Activated CD4-positive, alpha-beta T cell treated with anti-CD3 and anti-CD28 coated beads, Interleukin-2, Interleukin-6, amounts not matched to agents 100 ng/mL and 50 ng/mL, durations not matched to agents 16 hours and 8 hours (primary cell): ENCODE measurements at regions not wholly inside any gene's neighbourhood (a gene's known extent, or its start where the extent isn't known, plus 50 kb on each side); places are given as distances from the start of the nearest gene placed in this dataset.

Source experiments
- DNase-seq: peaks from one replicate; pipeline ENCODE4 v3.0.0-alpha.2; 2020

DNA sequence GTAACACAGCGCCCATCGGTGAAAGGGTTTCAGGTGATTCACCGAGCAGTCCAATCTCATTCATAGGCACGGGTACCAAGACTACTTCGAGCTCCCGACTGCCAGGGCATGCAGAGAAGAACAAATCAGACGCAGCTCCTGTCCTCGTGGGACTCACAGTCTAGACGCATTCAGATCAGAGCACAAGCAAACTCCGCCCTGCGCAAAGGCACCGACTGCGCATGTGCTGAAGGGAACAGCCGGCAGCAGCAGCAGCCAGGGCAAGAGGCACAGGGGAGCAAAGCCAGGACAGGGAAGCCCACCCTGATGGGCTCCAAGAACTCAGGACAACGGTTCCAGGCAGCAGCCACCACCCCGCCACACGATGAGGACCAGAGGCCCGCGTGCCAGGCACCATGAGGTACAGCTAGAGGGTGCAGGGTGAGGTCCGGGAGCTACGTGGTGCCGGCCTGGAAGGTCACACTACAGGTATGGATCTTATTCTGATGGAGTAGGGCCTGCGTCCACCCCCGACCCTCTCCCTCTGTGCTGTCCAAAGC lies 315.7 kb downstream of the FOXL1 start:
- no peak for DNase-seq

DNA sequence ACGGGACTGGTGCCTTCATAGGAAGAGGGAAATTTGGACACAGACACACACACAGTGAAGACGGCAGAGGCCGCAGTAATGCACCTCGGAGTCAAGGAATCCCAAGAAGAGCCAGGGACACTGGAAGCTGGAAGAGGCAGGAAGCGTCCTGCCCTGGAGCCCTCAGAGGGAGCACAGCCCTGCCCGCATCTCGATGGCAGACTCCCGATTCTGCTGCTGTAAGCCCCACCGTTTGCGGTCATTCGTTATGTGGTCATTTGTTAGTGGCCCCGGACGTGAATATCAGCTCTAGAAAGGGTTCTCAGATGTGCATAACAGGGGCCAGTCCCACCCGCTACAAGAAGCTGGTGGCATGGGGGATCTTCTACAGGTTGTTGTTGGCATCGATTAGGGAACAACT lies 316.6 kb downstream of the FOXL1 start:
- DNase-seq = no peak

DNA sequence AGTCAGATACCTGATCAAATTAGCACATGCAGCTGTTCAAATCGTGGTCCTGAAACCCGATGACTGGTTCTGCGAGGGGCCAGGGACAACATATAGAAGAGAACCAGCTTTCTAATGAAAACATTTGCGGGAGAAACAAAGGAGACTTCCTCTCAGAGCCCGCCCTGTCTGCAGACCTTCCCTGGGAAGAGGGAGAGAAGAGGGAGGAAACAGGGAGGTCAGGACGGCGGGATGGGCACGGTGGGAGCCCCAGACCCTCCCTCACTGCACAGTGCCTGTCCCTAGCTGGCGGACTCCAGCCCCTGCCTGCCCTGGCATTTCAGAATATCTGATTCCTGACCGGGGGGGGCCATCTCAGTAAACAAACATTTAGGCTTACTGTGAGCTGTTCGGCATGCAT lies 317.3 kb downstream of the FOXL1 start:
- DNase-seq = no peak

DNA sequence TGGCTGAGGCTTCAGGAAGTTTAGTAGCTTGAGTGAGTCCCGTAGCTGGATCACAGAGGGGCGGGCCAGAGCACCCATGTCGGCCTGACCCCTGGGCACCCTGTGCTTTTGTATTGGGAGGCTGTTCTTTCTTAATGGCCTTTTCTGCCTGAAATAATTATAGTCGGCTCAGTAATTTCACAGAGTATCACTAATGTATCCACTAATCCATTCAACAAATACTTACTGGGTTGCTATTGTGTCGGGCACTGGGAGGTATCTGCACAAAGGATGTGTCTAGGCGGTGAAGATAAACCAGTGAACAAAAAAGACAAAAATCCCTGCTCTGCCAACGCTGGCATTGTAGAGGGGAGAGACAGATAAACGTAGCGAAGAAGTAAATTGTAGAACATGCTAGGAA lies 318.6 kb downstream of the FOXL1 start:
- DNase-seq = no peak

DNA sequence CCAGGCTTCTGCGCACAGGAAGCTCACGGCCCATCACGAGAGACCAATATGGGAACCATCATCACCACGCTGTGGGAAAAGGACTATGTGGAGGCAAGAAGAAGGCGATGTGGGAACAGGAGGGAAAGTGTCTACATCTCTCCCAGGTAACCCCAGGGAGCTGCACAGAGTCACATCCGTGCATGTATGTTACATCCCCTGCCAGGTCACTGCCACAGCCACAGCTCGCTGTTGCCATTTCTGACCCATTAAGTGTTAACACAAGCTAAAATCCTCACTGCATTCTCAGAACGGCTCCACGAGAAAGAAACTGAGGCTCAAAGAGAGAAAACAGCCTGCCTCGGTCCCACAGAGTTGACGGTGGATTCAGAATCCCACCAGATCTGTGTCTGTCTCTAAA lies 319.1 kb downstream of the FOXL1 start:
- no peak for DNase-seq

DNA sequence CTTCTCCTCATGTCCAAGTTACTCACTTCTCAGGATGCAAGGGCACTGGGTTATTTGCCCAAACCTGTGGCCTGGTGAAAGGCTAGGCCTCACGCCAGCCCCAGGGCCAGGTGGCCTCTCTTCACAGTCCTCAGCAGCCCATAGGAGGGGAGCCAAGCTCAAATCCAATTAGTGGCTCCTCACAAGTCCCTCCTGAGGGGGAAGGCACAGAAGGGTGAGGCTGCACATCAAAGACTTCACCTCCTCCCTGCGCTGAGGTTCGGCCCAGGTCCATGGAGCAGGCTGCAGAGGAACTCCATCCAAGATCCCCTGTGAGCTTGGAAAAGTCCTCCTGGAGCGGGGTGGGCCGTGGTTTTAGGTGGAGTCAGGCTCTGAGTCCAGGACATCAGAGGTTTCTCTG lies 320.0 kb downstream of the FOXL1 start:
- no peak for DNase-seq

DNA sequence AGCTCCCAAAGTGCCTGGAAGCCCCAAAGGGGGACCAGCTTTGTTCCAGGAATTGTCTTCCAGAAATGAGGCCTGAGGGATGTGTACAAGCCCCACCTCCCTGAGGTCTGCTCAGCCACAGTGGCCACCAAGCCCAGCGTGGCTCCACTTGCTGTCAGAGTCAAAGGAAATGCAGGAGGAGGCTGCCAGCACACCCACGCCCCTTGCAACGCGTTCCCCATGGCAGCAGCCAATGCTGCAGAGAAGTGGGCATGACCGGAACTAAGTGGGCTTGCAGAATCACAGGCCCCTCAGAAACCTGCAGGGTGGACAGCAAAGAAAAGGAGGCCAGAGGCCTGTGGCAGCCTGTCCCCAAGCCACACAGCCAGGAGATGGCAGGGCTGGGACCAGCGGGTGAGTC lies 320.8 kb downstream of the FOXL1 start:
- no peak for DNase-seq

DNA sequence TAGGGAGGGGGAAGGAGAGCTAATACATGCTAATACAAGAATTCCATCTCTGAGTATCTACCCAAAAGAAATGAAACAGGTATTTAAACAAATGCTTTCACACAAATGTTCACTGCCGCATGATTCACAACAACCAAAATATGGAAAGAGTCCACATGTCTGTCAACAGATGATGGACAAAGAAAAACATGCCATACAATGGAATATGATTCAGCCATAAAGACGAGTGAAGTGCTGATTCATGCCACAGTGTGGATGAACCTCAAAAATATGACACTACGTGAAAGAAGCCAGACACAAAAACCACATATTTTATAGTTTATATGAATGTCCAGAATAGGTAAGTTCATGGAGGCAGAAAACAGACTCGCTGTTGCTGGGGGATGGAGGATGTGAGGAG lies 321.4 kb downstream of the FOXL1 start:
- DNase-seq = no peak

DNA sequence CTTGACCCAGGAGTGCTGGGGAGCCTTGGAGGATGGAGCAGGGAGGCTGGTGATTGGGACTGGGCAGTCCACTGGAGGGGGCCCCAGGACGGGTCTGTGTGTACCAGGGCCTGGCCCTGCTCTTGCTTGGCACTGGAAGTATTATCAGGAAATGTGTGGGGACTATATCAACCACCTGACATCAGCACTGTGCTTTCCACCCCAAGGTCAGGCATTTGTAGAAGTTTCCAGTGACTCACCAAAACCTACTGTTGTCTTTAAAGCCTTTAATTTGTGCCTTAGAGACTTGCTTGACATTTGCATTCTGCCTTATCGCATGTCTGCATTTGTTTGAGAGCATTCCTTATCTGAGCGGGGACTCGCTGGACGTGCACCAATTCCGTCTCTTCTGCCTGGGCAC lies 323.1 kb downstream of the FOXL1 start:
- DNase-seq = no peak

DNA sequence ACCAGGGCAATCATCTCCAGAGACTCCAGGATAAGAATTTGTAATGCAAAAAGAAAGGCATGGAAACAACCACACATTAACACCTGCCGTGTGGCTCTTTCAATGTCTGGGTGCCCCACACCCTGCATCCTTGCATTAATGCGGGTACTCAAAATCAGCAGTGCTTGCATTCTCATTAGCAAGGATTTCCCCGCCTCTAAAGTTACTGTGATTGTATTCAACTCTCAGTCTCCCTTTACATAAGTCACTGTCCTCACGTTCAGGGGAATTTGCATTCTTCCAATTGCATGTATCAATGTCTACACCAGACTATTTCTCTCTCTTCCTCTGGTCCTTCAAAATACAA lies 324.3 kb downstream of the FOXL1 start:
- DNase-seq = no peak

DNA sequence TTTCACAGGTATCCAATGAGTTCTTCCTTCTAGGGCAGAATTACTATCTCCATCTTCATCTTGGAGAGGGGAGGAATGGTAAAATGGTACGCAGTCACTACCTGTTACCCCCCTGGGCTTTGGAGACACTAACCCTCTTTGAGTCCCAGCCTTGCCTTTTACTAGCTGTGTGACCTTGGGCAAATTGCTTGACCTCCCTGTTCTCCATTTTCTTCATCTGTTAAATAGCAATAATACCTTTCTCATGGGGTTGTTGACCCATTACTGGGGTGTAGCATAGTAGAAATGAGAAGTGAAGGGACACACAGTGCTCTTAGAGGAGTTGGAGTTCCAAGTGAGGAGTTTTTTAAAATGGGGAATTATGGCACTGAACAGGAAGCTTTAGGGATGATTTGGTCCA lies 324.7 kb downstream of the FOXL1 start:
- DNase-seq = no peak

DNA sequence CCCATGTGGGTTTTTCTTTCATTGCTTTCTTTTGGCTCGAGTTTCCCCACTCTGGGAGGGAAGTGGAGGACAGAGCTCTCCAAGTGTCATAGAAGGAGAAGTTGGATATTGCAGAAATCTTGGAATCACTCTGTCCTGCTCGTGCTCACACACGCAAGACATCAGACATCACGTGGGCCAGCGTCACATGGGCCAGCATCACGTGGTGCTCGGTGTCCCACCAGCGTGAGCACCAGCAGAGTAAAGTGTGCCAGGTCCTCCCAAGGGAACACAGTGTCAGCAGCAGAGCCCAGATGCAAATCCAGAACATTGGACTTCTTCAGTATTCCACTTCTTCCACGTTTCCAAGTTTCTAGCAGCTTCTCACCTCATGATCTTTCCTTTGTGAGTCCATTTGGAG lies 327.0 kb downstream of the FOXL1 start:
- no peak for DNase-seq

DNA sequence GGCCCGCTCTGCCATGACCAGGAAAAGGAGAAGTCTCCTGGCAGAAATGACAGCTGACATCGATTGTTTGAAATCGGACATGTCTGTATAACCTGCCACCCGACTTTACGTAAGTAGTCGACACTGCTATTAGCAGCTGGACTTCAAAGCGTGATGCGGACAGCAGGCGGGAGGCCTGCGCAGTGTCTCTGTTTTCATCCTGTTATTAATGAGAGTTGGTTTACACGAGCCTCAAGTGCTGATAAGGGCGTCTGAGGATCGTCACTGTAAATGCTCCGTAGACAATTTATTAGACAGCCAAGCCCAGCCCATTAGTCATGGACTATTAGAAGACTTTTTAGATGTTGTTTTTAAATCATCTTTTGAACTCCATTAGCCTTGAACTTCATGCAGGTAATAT lies 328.3 kb downstream of the FOXL1 start:
- no peak for DNase-seq

DNA sequence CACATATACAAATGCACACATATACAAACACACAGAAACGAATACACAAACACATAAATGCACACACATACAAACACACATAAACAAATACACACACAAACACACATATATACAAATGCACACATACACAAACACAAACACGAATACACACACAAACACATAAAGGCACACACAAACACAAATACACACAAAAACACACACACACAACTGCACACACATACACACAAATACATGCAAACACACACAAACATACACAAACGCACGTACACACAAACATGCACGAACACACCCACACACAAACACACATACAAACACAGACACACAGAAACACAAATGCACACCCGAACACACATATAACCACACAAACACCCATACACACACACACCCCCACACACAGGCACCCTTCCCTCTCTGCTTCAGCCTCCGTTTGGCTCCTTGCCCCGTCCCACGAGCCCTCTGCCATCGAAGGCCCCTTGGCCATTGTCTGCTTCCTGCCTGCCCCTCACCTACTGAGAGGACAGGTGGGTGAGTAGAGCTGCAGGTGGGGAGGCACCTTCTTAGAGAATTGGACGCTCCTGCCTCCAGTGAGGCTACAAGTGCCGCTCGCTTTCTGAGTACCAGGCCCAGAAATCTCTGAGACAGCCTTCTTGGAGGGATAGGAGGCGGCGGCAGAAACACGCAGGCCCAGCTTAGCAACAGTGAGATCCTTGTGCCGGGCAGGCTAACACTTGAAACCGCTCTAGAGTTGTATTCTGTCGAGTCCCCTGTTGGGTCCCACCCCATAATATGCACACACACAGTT lies 331.2 kb downstream of the FOXL1 start:
- no peak for DNase-seq

DNA sequence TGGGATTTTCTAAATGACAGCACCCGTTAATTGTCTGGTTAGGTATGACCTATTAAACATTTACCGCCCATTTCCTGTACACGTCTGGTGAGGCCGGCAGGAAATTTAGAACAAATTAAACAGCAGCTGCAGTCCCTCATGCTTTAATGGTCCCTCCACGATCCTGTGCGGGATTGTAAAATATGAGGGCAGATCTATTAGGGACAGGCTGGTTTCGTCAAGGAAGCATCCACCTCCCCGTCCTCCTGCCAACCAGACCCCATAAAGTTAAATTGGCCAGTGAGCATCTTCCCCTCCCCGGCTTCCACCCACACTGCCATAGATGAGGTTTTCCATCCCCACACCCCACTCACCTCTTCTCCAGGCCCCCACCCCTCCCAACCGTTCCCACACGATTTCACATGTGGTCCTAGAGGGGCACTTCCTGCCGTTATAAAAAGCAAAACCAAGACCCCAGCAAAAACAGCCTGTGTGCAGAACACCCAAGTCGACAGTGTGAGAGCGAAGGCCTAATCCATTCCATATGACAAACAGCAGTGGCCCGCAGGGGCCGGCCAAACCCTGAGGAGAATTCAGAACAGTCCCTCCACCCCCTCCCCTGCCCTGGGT lies 331.9 kb downstream of the FOXL1 start:
- no peak for DNase-seq

DNA sequence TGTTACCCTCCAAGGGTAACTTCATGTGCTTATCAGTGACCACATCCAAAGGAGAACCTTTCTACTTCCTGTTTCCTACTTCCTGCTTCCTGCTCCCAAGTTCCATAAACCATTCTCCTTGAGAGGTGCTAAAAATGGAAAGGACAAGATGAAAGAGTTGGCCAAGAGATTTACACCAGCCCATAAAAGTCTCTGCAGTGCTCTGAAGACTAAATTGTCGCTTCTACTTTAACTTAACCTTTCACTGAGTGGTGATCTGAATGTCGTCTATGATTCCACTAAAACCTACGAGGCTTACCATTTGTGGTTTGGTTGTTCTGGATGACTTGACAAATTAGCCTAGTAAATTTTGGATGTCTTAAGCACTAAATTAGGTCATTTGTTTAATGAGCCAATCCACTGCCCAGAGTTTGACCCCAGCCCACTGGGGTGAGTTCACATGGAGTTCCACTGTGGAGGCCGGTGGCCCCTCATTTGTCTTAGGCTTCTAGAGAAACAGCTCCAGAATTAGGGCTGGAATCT lies 333.1 kb downstream of the FOXL1 start:
- no peak for DNase-seq

DNA sequence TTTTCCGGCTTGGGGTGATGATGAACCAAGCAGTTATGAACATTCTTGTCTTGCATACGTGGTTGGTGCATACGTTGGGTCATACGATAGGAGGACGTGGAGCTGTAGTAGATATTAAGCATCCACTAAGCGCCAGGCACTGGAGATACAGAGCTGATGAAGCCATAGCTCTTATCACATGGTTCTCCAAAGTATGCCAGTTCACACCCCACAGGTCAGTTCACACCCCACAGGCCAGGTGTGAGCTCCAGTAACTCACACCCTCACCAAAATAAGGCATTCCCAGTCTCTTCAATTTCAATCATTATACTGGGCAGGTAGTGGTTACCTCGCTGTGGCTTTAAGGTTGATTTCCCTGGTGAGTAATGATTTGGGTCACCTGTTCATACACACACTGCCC lies 335.5 kb downstream of the FOXL1 start:
- DNase-seq = no peak

DNA sequence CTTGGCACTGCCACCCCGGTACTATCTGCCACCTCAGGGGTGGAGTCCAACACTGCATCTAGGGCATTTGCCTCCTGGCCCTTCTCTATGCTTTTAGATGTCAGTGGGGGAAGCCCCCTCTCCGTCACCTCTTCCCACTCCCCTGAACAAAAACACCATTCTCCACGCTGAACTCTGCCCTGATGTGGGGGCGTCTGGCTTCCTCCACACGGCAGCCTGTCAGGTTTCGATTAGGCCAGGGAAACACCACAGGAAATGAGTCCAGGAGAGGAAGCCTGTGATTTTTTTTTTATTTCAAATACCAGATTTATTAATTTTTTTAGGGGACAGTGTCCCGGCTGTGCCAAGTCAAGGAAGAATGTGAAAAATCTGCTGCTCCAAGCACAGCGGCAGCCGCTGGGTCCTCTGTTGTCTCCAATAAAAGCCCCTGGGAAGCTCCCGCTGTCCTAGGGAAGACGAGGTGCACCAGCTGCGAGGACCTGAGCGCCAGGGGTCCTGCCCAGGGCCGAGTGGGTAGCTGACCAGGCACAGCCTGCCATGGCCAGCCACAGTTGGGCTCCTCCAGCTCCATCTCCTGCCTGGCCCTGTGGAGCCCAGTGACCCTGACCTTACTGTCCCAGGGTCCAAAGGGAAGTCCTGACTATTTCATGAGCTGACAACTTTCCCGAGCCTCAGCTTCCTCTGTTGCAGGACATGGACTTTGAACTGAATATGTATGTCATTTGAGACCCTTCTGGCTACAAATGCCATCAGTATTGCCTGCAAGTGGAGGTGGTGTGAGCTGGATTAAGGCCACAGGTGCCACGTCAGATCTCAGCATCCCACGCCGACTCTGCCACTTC lies 336.7 kb downstream of the FOXL1 start:
- DNase-seq = no peak

DNA sequence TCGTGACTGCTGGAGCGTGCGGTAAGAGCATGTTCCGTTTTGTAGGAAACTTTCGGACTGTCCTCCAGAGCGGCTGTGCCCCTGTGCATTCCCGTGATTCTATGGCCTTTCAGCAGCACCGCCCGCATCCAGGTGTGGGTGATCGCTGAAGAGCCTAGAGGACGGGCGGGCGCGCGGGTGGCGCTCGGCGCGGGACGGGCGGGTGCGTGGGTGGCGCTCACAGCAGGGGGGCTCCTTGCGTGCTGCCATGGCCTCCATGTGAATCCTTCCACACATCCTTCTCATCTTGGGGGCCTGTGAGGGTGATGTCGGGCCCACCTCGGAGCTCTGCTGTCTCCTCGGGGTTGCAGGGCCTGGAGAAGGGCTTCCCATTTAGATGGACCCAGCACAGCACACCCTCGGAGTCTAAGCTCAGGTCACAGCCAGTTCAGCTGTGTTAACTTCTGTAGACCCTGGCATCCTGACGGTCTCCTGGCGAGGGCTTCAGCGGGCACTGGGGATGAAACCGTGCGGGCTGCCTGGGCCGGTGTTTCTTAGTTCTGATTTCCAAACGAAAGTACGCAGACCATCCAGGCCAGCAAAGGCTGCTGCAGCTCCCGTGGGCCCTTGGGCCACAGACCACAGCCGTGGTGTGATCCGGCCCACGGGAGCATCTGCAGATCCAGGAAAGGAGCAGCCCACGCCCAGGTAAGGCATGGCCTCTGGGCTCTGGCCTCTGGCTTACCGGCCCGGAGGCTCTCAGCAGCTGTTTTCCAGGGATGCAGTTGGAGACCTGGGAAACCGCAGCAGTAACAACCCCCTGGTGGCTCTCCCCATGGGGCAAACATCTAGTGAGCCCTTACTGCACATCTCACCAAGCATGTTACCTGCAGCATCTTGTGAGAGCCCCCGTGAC lies 339.4 kb downstream of the FOXL1 start:
- no peak for DNase-seq

DNA sequence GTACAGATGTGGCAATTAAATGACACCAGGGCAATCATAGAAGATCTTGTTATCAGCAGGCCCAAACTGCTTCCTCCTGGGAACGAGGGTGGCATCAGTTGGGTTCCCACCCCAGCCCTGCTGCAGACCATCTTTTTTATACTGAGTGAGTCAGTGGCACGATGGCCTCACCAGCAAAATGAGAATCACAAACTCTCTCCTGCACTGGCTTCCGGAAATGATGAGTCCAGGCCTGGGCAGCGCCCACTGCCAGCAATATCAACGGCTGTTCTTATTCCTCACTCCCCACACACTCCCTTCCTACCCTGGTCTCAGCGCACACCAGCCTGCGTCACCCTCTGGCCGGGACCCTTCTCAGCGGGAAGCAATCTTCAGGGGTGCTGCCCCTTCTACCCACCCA lies 340.3 kb downstream of the FOXL1 start:
- DNase-seq = no peak

DNA sequence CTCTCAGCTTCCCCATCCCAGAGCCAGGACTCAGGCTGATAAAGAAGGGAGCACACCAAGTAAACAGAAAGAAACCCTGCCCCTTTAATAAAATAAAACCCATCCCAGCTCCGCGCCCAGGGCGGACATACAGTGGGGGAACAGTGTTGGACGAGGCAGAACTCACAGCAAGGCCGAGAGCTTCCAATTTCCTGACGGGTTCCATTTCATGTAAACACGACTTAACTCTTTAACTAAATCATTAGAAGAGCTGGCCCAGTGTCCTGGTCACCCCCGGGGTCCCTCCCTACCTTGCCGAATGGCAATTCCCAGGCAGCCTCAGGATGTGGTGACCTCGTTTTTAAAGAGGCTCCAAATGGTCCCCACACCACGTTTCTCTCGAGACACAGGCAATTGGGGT lies 340.7 kb downstream of the FOXL1 start:
- no peak for DNase-seq

DNA sequence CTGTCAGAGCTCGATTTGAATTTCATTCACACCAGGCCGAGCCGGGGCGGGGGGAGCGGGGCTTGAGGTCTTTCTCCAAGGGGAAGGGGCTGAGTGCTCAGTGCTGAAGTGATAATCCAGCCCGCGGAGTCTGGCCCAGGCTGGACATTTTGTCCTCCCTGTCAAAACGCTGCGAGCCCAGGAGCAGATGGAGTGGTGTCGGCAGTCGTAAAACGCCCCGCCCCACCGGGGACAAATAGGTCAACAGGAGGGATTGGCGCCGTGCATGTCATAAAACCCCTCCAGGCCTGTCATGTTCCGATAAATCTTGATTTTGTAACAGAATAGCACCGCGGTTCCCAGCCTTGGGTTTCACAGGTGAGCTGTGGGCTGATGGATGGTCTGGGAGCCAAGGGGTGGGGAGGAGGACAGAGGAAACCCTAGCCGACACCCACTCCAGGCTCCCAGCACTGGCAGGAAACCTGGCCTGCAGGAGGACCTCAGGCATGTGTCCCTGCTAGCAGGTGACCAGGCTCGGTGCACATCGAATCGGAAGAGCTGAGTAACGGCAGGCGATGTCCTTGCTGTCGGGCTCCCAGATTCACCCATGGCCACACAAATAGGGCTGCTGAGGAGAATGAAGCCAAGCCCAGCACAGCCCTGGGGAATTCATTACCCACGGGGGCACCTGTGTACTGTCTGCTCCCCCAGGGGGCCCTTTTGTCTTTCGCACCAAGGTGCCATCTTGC lies 341.4 kb downstream of the FOXL1 start:
- no peak for DNase-seq
